ENCODE measurements at regions not wholly inside any gene's neighbourhood (a gene's known extent, or its start where the extent isn't known, plus 50 kb on each side); places are given as distances from the start of the nearest gene placed in this dataset.

GRCh38 chr6:146917979-146918378 lies 286.2 kb upstream of the STXBP5 start:
- TF ChIP-seq CTCF (IDR thresholded peaks at IDR 0.05) (no peak), POLR2A (IDR thresholded peaks at IDR 0.05) (no peak)

All from uterus (tissue), 2 donors.